GM23248 (cell line): ENCODE measurements at regions not wholly inside any gene's neighbourhood (a gene's known extent, or its start where the extent isn't known, plus 50 kb on each side); places are given as distances from the start of the nearest gene placed in this dataset.

ENCODE experiments used
- EZH2 ChIP-seq: fragments of 200-600 bp; sonication (generic); IDR thresholded peaks from 2 replicates; pipeline ENCODE4 v1.6.1; 2018; ENCODE audit warnings: antibody characterized with exemption, mild to moderate bottlenecking; ENCODE audit not compliant: insufficient read depth, poor library complexity, severe bottlenecking
- EZH2phosphoT487 ChIP-seq: fragments of 200-600 bp; sonication (generic); IDR thresholded peaks from 2 replicates; pipeline ENCODE4 v1.6.1; 2018; ENCODE audit warnings: antibody characterized with exemption, moderate library complexity, mild to moderate bottlenecking, low read depth; ENCODE audit not compliant: insufficient read depth

DNA sequence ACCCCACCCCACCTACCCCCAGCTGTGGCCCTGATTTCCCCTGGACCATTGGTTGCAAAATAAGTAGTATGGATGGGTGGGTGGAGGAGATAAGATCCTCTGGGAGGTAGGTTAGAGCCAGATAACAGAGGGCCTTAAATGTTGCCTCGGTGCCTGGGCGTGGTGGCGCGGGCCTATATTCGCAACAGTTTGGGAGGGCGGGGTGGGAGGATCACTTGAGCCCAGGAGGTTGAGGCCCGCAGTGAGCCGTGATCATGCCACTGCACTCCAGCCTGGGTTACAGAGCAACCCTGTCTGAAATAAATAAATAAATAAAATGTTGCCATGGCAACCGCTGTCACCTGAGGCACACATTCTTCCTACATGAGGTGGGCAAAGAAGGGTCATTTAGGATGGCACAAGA is 103.3 kb upstream of the GATA6 start:
- TF ChIP-seq EZH2 (no peak), EZH2phosphoT487 (no peak)
